Chondrocyte (in vitro differentiated cells): ENCODE measurements at regions not wholly inside any gene's neighbourhood (a gene's known extent, or its start where the extent isn't known, plus 50 kb on each side); places are given as distances from the start of the nearest gene placed in this dataset.

Source experiments
- DNase-seq: peaks from one replicate; pipeline ENCODE4 v3.0.0; 2021; ENCODE audit warnings: mixed read lengths, low spot score
- H3K27ac Mint-ChIP-seq: one replicate; pipeline ENCODE4 v1.8.0; 2021; ENCODE audit warnings: mild to moderate bottlenecking, moderate library complexity, mixed read lengths; ENCODE audit not compliant: unreplicated experiment
- H3K27me3 Mint-ChIP-seq: 2 replicates; pipeline ENCODE4 v1.8.0; 2021; ENCODE audit warnings: low read depth, mixed read lengths
- H3K36me3 Mint-ChIP-seq: 2 replicates; pipeline ENCODE4 v1.8.0; 2021; ENCODE audit warnings: low read depth, mixed read lengths
- H3K4me1 Mint-ChIP-seq: 2 replicates; pipeline ENCODE4 v1.8.0; 2021; ENCODE audit warnings: low read depth, mild to moderate bottlenecking, mixed read lengths
- H3K4me3 Mint-ChIP-seq: one replicate; pipeline ENCODE4 v1.8.0; 2021; ENCODE audit warnings: mild to moderate bottlenecking, moderate library complexity, mixed read lengths; ENCODE audit not compliant: unreplicated experiment
- H3K9me3 Mint-ChIP-seq: 2 replicates; pipeline ENCODE4 v1.8.0; 2021; ENCODE audit warnings: low read depth, mixed read lengths
- TF ChIP-seq, protein P1 (sequence below): fragments of 200-600 bp; sonication (generic); IDR thresholded peaks from 2 replicates; pipeline ENCODE4 v1.5.0; 2021; ENCODE audit warnings: antibody characterized with exemption, mild to moderate bottlenecking, moderate library complexity

DNA sequence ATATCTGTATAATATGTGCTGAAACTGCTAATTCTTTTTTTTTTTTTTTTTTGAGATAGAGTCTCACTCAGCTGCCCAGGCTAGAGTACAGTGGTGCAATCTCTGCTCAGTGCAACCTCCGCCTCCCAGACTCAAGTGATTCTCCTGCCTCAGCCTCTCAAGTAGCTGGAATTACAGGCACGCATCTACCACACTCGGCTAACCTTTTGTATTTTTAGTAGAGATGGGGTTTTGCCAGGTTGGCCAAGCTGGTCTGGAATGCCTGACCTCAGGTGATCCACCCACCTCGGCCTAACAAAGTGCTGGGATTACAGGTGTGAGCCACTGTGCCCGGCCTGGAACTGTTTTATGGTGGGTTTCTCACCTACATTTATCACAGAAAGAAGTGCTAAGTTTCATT, 307.8 kb upstream of the STT3B start:
- Mint-ChIP-seq H3K27me3 (no peaks in the 10 kb centered on the region), H3K36me3 (no peaks in the 10 kb centered on the region), H3K4me1 (no peaks in the 10 kb centered on the region), H3K9me3 (no peaks in the 10 kb centered on the region), H3K27ac (no peak overlapping the region), H3K4me3 (no peak overlapping the region)
- no peak for DNase-seq
- TF ChIP-seq, protein P1, sequence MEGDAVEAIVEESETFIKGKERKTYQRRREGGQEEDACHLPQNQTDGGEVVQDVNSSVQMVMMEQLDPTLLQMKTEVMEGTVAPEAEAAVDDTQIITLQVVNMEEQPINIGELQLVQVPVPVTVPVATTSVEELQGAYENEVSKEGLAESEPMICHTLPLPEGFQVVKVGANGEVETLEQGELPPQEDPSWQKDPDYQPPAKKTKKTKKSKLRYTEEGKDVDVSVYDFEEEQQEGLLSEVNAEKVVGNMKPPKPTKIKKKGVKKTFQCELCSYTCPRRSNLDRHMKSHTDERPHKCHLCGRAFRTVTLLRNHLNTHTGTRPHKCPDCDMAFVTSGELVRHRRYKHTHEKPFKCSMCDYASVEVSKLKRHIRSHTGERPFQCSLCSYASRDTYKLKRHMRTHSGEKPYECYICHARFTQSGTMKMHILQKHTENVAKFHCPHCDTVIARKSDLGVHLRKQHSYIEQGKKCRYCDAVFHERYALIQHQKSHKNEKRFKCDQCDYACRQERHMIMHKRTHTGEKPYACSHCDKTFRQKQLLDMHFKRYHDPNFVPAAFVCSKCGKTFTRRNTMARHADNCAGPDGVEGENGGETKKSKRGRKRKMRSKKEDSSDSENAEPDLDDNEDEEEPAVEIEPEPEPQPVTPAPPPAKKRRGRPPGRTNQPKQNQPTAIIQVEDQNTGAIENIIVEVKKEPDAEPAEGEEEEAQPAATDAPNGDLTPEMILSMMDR: no peak

DNA sequence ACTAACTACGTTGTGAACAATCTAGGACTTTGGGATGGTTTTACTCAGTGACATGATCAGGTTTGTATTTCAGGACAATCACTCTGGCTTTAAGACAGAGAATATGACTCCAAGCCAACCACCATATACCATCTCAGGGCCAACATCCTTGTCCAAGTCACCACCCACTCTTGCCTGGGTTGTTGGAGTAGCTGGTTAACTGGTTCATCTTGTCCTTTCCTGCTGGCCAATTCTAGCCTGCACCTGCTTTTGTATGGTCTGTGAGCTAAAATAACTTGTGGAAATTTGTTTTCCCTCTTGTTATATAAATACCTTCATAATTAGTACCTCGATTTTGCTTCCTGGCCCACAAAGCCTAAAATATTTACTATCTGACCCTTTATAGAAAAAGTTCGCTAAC, 306.8 kb upstream of the STT3B start:
- H3K27me3 Mint-ChIP-seq: no peaks in the 10 kb centered on the region
- H3K9me3 Mint-ChIP-seq: no peaks in the 10 kb centered on the region
- no peak for DNase-seq
- H3K4me3 Mint-ChIP-seq: no peak overlapping the region
- no peaks in the 10 kb centered on the region for H3K36me3 Mint-ChIP-seq
- H3K27ac Mint-ChIP-seq: no peak overlapping the region
- TF ChIP-seq, protein P1: no peak
- H3K4me1 Mint-ChIP-seq: peaks cover 3% of the 10 kb centered on the region

DNA sequence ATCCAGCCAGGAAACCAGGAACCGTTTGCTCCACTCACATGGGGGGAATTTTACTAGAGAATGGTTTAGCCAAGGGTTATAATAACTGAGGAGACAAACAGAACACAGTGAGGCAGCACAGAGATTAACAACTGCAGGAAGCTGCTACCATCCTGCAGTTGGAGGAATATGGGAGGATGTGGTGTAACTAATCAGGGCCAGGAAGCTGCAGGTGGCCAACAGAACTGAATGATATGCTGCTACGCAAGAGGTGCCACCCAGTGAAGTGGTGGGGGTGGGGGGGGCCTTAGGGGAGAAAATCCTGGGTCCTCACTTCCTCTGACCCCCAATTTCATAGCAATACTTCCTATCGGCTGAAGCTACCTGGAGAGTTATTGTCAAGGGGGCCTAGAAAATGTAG, 306.4 kb upstream of the STT3B start:
- no peak for DNase-seq
- Mint-ChIP-seq H3K27ac (no peak overlapping the region), H3K4me3 (no peak overlapping the region), H3K27me3 (no peaks in the 10 kb centered on the region), H3K36me3 (no peaks in the 10 kb centered on the region), H3K9me3 (no peaks in the 10 kb centered on the region), H3K4me1 (peaks cover 4% of the 10 kb centered on the region)
- TF ChIP-seq, protein P1: no peak

DNA sequence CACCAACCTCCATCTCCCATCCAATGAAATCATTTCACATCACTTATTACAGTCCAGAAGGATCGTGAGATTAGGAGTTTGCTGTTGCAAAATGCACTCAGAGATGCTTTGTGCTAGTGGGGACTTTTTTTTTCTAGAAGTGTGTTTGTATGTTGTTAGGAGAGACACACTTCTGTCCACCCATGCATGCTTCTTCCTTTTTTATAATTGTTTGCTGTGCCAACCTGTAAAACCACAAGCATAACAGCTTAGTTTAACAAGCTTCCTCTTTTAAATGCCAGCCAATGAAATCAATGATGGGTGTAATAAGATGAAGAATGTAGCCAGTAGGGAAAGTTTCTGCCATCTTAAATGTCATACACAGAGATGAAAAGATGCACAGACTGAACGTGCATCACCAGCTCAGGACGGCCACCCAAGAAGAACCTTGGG, 305.6 kb upstream of the STT3B start:
- DNase-seq: no peak
- Mint-ChIP-seq H3K27ac (no peak overlapping the region), H3K27me3 (no peaks in the 10 kb centered on the region), H3K4me1 (peaks cover 4% of the 10 kb centered on the region), H3K4me3 (no peak overlapping the region), H3K9me3 (no peaks in the 10 kb centered on the region), H3K36me3 (no peaks in the 10 kb centered on the region)
- TF ChIP-seq, protein P1: no peak

DNA sequence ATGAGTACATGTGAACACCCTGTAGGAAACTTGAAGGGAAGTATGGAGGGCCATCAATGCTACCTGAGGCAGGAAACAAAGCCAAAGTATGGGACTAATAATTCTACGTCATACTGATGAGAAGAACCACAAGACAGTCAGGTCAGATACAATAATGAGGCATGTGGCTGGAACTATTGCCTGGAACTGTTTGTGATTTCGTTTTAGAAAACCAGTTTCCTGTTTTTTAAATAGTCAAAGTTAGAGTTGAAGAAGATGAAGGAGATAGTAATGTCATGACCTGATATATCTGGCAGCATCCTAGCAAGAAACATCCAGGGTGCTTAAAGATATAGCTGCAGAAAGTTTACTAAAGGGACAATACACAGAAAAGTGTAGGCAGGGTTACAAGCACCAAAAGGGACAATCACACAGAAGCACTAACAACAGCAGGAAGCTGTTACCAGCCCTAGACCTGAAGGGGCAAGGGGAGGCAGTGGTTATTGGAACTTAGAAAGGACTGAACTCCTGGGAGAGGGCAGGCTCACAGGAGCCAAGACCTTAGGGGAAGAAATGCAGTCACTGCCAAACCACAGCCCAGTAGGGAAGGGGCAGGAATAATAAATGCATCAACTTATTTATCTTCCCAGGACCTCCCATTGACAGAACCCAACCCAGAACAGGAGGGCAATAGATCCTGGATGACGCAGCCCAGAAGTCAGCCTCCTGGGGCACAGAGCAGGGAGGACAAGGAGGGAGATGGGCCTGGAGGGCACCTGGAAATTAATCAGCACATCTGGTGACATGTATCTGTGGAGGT, 302.1 kb upstream of the STT3B start:
- H3K4me3 Mint-ChIP-seq: no peak overlapping the region
- TF ChIP-seq, protein P1: no peak
- peaks cover 4% of the 10 kb centered on the region for H3K4me1 Mint-ChIP-seq
- no peaks in the 10 kb centered on the region for H3K27me3 Mint-ChIP-seq
- no peaks in the 10 kb centered on the region for H3K36me3 Mint-ChIP-seq
- no peaks in the 10 kb centered on the region for H3K9me3 Mint-ChIP-seq
- no peak for DNase-seq
- no peak overlapping the region for H3K27ac Mint-ChIP-seq
